Gastroesophageal sphincter (tissue), 4 donors: ENCODE measurements at regions not wholly inside any gene's neighbourhood (a gene's known extent, or its start where the extent isn't known, plus 50 kb on each side); places are given as distances from the start of the nearest gene placed in this dataset.

ENCODE experiments used
- ATAC-seq: fragments of 150-250 bp; one replicate; pipeline ENCODE4 v1.9.1; 2016; ENCODE audit warnings: mild to moderate bottlenecking, moderate library complexity
- H3K27ac ChIP-seq, 4 donors: fragments of 200-600 bp; sonication (generic) in 3 of 4; 1 replicate in 3 of 4; 2 replicates in 1 of 4; pipeline ENCODE4 v1.5.1; 2016 to 2019
- H3K27me3 ChIP-seq: fragments of 200-600 bp; sonication (generic); one replicate; pipeline ENCODE4 v1.5.1; 2019
- H3K36me3 ChIP-seq, 2 donors: fragments of 200-600 bp; sonication (generic); one replicate each; pipeline ENCODE4 v1.5.1; 2019; ENCODE audit warnings: control low read depth in 1 of 2
- H3K4me1 ChIP-seq, 3 donors: fragments of 200-600 bp; sonication (generic); 1 replicate in 2 of 3; 2 replicates in 1 of 3; pipeline ENCODE4 v1.5.1; 2016 to 2019; ENCODE audit warnings: control low read depth in 2 of 3
- H3K4me3 ChIP-seq, 2 donors: fragments of 200-600 bp; sonication (generic); one replicate each; pipeline ENCODE4 v1.5.1; 2019; ENCODE audit warnings: mild to moderate bottlenecking in 1 of 2, moderate library complexity in 1 of 2
- H3K9me3 ChIP-seq, 3 donors: fragments of 200-600 bp; sonication (generic); one replicate each; pipeline ENCODE4 v1.5.1; 2017 to 2019; ENCODE audit warnings: control low read depth in 2 of 3
- CTCF ChIP-seq, 4 experiments: fragments of 200-600 bp in 2 of 4; fragments of 450-650 bp in 2 of 4; sonication (generic) in 1 of 4; IDR thresholded peaks; one replicate each; pipeline ENCODE4 v1.5.1; 2017 to 2019; ENCODE audit warnings: antibody characterized with exemption in 4 of 4, mild to moderate bottlenecking in 2 of 4, moderate library complexity in 2 of 4
- EP300 ChIP-seq: sonication (generic); formaldehyde crosslinking; IDR thresholded peaks from one replicate; pipeline ENCODE4 v1.6.1; 2017; ENCODE audit warnings: antibody characterized with exemption, mild to moderate bottlenecking
- POLR2A ChIP-seq, 2 donors: fragments of 450-650 bp; IDR thresholded peaks; one replicate each; pipeline ENCODE4 v1.6.1; 2017; ENCODE audit warnings: antibody characterized with exemption in 2 of 2, mild to moderate bottlenecking in 2 of 2, moderate library complexity in 1 of 2
- POLR2AphosphoS5 ChIP-seq: sonication (generic); formaldehyde crosslinking; IDR thresholded peaks from one replicate; pipeline ENCODE4 v1.6.1; 2017; ENCODE audit warnings: antibody characterized with exemption
- WGBS, 2 donors: methylation state at CpG; one replicate each; pipeline ENCODE4 v1.1.5; 2018; ENCODE audit warnings: low coverage in 1 of 2; 5-methylcytosine and 5-hydroxymethylcytosine counted together

- TF ChIP-seq POLR2AphosphoS5 (no peak), POLR2A (IDR thresholded peaks at IDR 0.05) (no peak), CTCF (IDR thresholded peaks at IDR 0.05) (no peak), EP300 (no peak)
- no peaks in the 10 kb centered on the region for H3K9me3 ChIP-seq
- H3K4me1 ChIP-seq: peaks cover 0 to 24% (median 3%) of the 10 kb centered on the region in 3 donors
- H3K27me3 ChIP-seq: no peaks in the 10 kb centered on the region
- H3K27ac ChIP-seq: no peak overlapping the region
- WGBS, 2 donors: 83 to 100% methylated on average over 3 of the region's 3 CpGs
- no peak for ATAC-seq
- H3K4me3 ChIP-seq: no peak overlapping the region
- no peaks in the 10 kb centered on the region for H3K36me3 ChIP-seq
These were observed 89.7 kb upstream of the OSMR start for GRCh38 chr5:38756068-38756467.

DNA sequence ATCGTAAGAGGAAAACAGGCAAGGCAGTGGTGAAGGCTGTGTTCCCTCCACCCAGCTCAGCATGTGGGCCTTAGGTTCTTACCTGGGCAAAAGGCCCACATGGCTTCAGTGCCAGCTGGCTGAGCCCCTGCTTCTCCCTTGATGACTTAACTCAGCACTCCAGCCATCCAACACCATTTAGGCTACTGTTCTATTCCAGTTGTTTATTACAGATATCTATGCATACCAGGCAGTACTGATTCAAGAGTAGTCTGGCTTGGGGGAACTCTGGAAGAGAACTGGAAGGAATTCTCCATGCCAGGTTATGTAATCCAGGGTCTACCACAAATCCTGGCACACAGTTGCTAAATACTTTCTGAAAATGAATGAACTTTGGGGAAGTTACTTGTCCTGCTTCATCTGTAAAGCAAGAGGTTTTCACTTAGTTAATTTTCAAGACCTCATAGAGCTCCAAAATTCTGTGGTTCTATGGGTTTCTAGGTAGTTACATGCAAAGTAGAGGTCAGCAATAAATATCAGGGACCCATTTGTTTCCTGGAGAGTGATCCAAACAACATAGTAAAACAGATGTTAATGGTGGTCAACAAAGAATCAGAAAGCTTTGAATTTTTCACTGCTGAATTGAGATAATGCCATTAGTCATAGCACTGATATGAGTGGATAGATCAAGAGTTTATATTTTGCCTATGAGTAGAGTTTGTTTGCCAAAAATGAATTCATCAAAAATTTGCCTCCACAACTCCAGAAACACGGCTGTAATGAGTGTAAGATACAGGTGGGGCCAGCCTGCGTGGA lies 88.2 kb upstream of the OSMR start:
- H3K4me1 ChIP-seq: peaks cover 0 to 24% (median 3%) of the 10 kb centered on the region in 3 donors
- no peaks in the 10 kb centered on the region for H3K36me3 ChIP-seq
- no peaks in the 10 kb centered on the region for H3K27me3 ChIP-seq
- H3K9me3 ChIP-seq: no peaks in the 10 kb centered on the region
- H3K4me3 ChIP-seq: no peak overlapping the region
- no peak for ATAC-seq
- 80 to 88% methylated on average over 2 to 3 of the region's 3 CpGs for WGBS, 2 donors
- no peak overlapping the region for H3K27ac ChIP-seq
- TF ChIP-seq POLR2A (IDR thresholded peaks at IDR 0.05) (no peak), POLR2AphosphoS5 (no peak), EP300 (no peak), CTCF (IDR thresholded peaks at IDR 0.05) (no peak)

GRCh38 chr5:38758774-38759600 lies 86.8 kb upstream of the OSMR start:
- Histone ChIP-seq H3K27me3 (no peaks in the 10 kb centered on the region), H3K9me3 (no peaks in the 10 kb centered on the region), H3K4me1 (peaks cover 0 to 24% (median 3%) of the 10 kb centered on the region in 3 donors), H3K4me3 (no peak overlapping the region), H3K27ac (no peak overlapping the region), H3K36me3 (no peaks in the 10 kb centered on the region)
- WGBS, 2 donors: 5 to 19% methylated on average over 7 to 10 of the region's 10 CpGs
- ATAC-seq: no peak
- TF ChIP-seq CTCF (IDR thresholded peaks at IDR 0.05) (no peak), POLR2AphosphoS5 (no peak), EP300 (no peak), POLR2A (IDR thresholded peaks at IDR 0.05) (no peak)

DNA sequence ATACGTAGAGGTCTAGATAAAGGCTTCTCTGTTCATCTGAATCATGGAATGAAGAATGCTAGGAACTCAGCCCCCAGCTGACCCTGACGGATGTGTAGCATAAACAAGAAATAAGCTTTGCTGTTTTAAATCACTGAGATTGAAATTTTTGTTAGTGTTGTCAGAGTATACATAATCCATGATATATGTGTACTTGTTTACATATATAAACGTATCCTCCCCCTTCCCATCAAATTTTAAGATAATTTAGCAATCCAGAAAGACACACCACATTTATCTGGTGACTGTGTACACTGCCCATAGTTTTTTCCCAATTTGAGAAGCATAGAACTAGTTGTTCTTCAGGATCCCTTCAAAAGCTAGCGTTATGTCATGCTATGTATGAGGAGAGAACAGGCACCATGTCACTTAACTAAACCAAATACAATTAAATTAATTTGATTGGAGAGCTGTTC lies 80.8 kb upstream of the OSMR start:
- no peak overlapping the region for H3K4me3 ChIP-seq
- H3K4me1 ChIP-seq: no peaks in the 10 kb centered on the region
- no peaks in the 10 kb centered on the region for H3K36me3 ChIP-seq
- peaks cover 0 to 12% (median 0%) of the 10 kb centered on the region in 3 donors for H3K9me3 ChIP-seq
- ATAC-seq: no peak
- H3K27ac ChIP-seq: no peak overlapping the region
- no peaks in the 10 kb centered on the region for H3K27me3 ChIP-seq
- no peak for TF ChIP-seq EP300
- no peak for TF ChIP-seq POLR2A (IDR thresholded peaks at IDR 0.05)
- no peak for TF ChIP-seq CTCF (IDR thresholded peaks at IDR 0.05)
- no peak for TF ChIP-seq POLR2AphosphoS5
- 49 to 70% methylated on average over 3 to 4 of the region's 4 CpGs for WGBS, 2 donors
